SH-SY5Y (cell line): ENCODE measurements at regions not wholly inside any gene's neighbourhood (a gene's known extent, or its start where the extent isn't known, plus 50 kb on each side); places are given as distances from the start of the nearest gene placed in this dataset.

ENCODE experiments used
- GATA2 ChIP-seq: IDR thresholded peaks from 2 replicates; pipeline ENCODE4 v1.6.1; 2011; ENCODE audit warnings: mild to moderate bottlenecking, low read depth, low read length
- GATA3 ChIP-seq: IDR thresholded peaks from 2 replicates; pipeline ENCODE4 v1.6.1; 2011; ENCODE audit warnings: low read depth, mild to moderate bottlenecking, low read length, moderate library complexity

- TF ChIP-seq GATA3 (no peak), GATA2 (no peak)
Measured at GRCh38 chr18:69328086-69328485, 72.6 kb upstream of the DOK6 start.
